ENCODE measurements at regions not wholly inside any gene's neighbourhood (a gene's known extent, or its start where the extent isn't known, plus 50 kb on each side); places are given as distances from the start of the nearest gene placed in this dataset.

GRCh38 chr3:42037318-42037945 is 53.7 kb upstream of the TRAK1 start:
- DNase-seq, result no peak

- no peak for DNase-seq
Observed at GRCh38 chr3:42036483-42036823, 54.7 kb upstream of the TRAK1 start.

GRCh38 chr3:42035816-42036482 is 55.2 kb upstream of the TRAK1 start:
- DNase-seq, result no peak

- no peak for DNase-seq
Observed at GRCh38 chr3:42035007-42035406, 56.1 kb upstream of the TRAK1 start.

GRCh38 chr3:42033741-42034140 is 57.4 kb upstream of the TRAK1 start:
- DNase-seq, result no peak

- DNase-seq, result no peak
Observed at GRCh38 chr3:42032693-42033349, 58.3 kb upstream of the TRAK1 start.

GRCh38 chr3:42031808-42032480 is 59.2 kb upstream of the TRAK1 start:
- no peak for DNase-seq

GRCh38 chr3:42028474-42028873 is 62.7 kb upstream of the TRAK1 start:
- no peak for DNase-seq

- DNase-seq, result no peak
Observed at GRCh38 chr3:42027571-42027970, 63.6 kb upstream of the TRAK1 start.

- no peak for DNase-seq
Observed at GRCh38 chr3:42025370-42026138, 63.7 kb upstream of the ULK4 start.

GRCh38 chr3:42024591-42025351 is 62.9 kb upstream of the ULK4 start:
- DNase-seq, result no peak

GRCh38 chr3:42023380-42023779 is 61.5 kb upstream of the ULK4 start:
- peak; percentile 60 for DNase-seq

- no peak for DNase-seq
Observed at GRCh38 chr3:42022355-42022754, 60.5 kb upstream of the ULK4 start.

GRCh38 chr3:42020684-42021307 is 58.9 kb upstream of the ULK4 start:
- no peak for DNase-seq

- no peak for DNase-seq
Observed at GRCh38 chr3:42019953-42020260, 58.0 kb upstream of the ULK4 start.

- no peak for DNase-seq
Observed at GRCh38 chr3:42019144-42019952, 57.4 kb upstream of the ULK4 start.

- peak; percentile 25 for DNase-seq
Observed at GRCh38 chr3:42014921-42015533, 53.1 kb upstream of the ULK4 start.

- peak; percentile 22 for DNase-seq
Observed at GRCh38 chr3:42014458-42014920, 52.6 kb upstream of the ULK4 start.

- DNase-seq, result peak; percentile 53
Observed at GRCh38 chr3:42013691-42014457, 52.0 kb upstream of the ULK4 start.

Data from activated CD4-positive, alpha-beta T cell treated with anti-CD3 and anti-CD28 coated beads for 48 hours (primary cell).